ENCODE measurements at regions not wholly inside any gene's neighbourhood (a gene's known extent, or its start where the extent isn't known, plus 50 kb on each side); places are given as distances from the start of the nearest gene placed in this dataset.
"Not testable (repeated sequence)": the region's sequence is repeated elsewhere in the genome, so short reads cannot be mapped to it uniquely, and the experiment has no call there.

GRCh38 chr12:83954071-83954789 lies 958.4 kb downstream of the SLC6A15 start:
- H3K4me3 ChIP-seq (ENCODE audit: low read depth, low read length) = no peak overlapping the region
- DNase-seq (ENCODE audit: low read depth) = no peak
- TF ChIP-seq CTCF (IDR thresholded peaks at IDR 0.05; ENCODE audit: low read depth, low read length, missing control alignments) = no peak

GRCh38 chr12:83945871-83946270 lies 966.7 kb downstream of the SLC6A15 start:
- no peak for DNase-seq (ENCODE audit: low read depth)
- TF ChIP-seq CTCF (IDR thresholded peaks at IDR 0.05; ENCODE audit: low read depth, low read length, missing control alignments) = no peak
- H3K4me3 ChIP-seq (ENCODE audit: low read depth, low read length) = no peak overlapping the region

GRCh38 chr12:83939718-83940117 lies 972.9 kb downstream of the SLC6A15 start:
- TF ChIP-seq CTCF (IDR thresholded peaks at IDR 0.05; ENCODE audit: low read depth, low read length, missing control alignments) = no peak
- no peak overlapping the region for H3K4me3 ChIP-seq (ENCODE audit: low read depth, low read length)
- DNase-seq (ENCODE audit: low read depth) = no peak

- H3K4me3 ChIP-seq (ENCODE audit: low read depth, low read length) = no peak overlapping the region
- TF ChIP-seq CTCF (IDR thresholded peaks at IDR 0.05; ENCODE audit: low read depth, low read length, missing control alignments) = no peak
- no peak for DNase-seq (ENCODE audit: low read depth)
Observed at GRCh38 chr12:83933615-83934014, 979.0 kb downstream of the SLC6A15 start.

GRCh38 chr12:83932011-83932410 lies 980.6 kb downstream of the SLC6A15 start:
- no peak for DNase-seq (ENCODE audit: low read depth)

GRCh38 chr12:83931451-83931850 lies 981.1 kb downstream of the SLC6A15 start:
- no peak overlapping the region for H3K4me3 ChIP-seq (ENCODE audit: low read depth, low read length)
- TF ChIP-seq CTCF (IDR thresholded peaks at IDR 0.05; ENCODE audit: low read depth, low read length, missing control alignments) = no peak
- DNase-seq (ENCODE audit: low read depth) = no peak

More at GRCh38 chr12:83932011-83932410, 980.6 kb downstream of the SLC6A15 start:
- TF ChIP-seq CTCF (IDR thresholded peaks at IDR 0.05; ENCODE audit: low read depth, low read length, missing control alignments) = no peak
- H3K4me3 ChIP-seq (ENCODE audit: low read depth, low read length) = no peak overlapping the region

GRCh38 chr12:83929792-83930191 lies 982.8 kb downstream of the SLC6A15 start:
- DNase-seq (ENCODE audit: low read depth); H3K4me3 ChIP-seq (ENCODE audit: low read depth, low read length): not testable (repeated sequence)
